ENCODE measurements at regions not wholly inside any gene's neighbourhood (a gene's known extent, or its start where the extent isn't known, plus 50 kb on each side); places are given as distances from the start of the nearest gene placed in this dataset.
"Not testable (repeated sequence)": the region's sequence is repeated elsewhere in the genome, so short reads cannot be mapped to it uniquely, and the experiment has no call there.

DNA sequence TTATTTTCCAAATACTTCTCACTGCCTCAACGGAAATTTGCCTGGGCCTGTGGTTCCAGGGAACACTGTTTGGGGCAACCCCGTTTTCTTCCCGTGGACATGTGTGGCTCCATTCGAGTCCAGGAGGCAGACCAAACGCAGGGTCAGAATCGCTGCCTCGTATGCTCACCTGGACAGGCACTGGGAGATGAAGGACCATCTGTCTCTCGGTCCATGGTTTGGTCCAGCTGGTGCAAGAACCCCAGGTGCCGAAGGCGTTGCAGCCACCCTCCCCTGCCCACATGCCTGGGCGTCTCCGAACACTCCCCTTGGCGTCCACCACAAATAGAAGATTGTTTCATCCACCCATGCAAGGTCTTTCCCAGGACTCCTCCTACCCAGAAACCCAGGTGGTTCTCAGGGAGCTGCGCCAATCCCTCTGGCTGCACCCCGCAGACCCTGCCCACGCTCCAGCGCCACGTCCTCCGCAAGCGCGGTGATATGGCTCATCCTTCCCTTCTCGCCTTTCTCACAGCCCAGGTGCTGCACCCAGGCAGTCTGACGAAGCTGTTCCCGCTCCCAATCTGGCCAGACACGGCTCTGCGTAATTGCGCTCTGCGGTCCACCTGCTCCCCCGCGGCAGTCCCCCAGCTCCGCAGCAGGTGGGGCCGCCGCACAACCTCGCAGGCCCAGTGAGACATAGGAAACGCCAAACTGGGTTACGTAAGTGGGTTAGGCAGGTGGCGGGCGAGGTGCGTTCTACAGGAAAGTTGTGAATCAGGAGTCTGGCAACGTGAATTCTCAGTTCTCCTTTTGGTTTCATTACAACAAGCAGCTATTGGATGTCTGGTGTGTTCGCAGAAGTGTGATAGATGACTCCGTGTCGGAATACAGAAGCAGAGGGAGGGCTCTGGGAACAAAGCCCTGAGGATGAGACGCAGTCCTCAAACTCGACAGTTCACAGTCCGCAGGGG is 146.2 kb upstream of the ECI2 start:
- DNase-seq, result no peak

GRCh38 chr6:4280707-4281106 is 145.3 kb upstream of the ECI2 start:
- DNase-seq, result no peak

GRCh38 chr6:4280031-4280430 is 144.7 kb upstream of the ECI2 start:
- DNase-seq, result no peak

- no peak for DNase-seq
Observed at GRCh38 chr6:4274382-4275082, 139.2 kb upstream of the ECI2 start.

DNA sequence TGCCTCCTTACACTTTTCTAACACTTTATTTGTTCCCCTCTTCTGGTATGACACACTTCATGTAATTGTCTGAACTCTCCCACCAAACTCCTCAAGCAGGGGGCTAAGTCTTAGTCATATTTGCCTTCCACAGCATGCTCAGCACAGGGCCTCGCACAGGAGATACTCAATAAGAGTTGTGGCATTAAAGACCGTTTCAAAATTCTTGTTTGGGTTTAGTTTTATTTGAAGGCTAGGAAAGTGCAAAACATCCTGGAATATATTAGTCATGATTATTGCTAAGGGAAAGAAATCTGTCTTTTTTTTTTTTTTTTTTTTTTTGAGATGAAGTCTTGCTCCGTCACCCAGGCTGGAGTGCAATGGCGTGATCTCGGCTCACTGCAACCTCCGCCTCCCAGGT is 137.6 kb upstream of the ECI2 start:
- no peak for DNase-seq

DNA sequence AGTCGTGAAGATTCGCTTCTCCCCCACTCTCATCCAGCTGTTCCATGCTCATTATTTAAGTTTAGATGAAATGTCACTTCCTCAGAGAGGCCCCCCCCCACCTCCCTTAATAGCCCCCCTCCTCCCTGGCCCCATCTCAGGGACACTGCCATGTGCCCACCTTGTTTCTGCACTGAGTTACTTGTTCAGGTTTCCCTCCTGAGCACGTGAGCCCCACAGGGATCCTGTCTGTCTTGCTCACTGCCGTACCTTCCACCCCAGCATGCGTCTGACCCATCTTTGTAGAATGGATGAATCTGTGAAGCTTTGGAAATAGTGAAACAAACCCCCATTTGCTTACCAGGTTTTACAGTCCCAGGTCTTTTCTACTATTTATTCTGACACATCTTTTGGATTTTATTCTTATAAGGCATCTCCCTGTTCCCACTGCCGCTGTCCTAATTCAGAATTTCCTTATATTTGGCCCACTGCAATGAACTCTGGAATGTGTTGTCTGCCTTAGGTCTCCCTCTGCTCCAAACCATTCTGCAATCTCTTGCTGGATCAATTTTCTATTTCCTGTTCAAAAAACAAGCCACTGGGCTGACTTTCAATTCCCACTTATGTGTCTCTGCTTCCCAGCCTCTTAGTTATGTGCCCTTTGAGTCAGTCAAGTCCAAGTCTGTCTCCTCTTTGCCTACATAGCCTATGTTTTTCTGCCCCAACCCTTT is 136.5 kb upstream of the ECI2 start:
- DNase-seq, result peak; percentile 31

- peak; percentile 50 for DNase-seq
Observed at GRCh38 chr6:4270776-4271175, 135.4 kb upstream of the ECI2 start.

GRCh38 chr6:4270001-4270400 is 134.6 kb upstream of the ECI2 start:
- DNase-seq, result no peak

- no peak for DNase-seq
Observed at GRCh38 chr6:4268171-4268570, 132.8 kb upstream of the ECI2 start.

DNA sequence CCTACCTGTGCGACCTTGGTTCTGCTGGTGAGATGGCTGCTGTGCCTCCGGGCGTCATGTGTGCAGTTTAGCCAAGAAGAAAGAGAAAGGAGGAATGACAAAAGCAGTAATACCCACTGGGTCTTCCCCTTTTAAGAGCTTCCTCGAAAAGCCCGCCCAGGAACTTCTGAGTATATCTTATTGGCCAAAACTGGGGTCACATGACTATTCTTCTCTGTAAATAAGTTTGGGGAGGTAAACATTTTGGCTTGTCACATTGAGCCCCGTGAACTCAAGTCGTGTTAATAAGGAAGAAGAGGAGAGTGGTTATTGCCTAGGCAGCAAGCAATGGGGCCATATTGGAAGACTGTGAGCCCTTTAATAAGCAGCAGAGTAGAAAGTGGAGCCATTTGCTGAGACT is 130.4 kb upstream of the ECI2 start:
- DNase-seq, result no peak

DNA sequence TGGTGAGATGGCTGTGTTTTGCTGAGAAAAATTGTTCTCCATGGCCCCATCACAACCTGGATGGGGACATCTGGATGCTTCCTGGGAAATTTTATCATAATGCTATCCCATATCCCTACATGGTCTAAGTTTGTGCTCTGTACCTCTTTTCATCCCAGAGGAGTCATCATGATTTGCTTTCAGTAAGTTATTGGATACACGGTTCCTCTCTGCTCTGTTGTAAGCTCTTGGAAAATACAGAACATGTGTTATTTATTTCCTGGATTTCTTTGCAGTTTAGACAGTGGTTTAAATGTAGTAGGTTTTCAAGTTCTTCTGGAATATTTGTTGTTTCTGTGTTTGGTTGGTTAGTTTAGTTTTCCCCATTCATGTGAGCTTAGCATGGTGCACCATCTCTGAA is 129.2 kb upstream of the ECI2 start:
- peak; percentile 15 for DNase-seq

DNA sequence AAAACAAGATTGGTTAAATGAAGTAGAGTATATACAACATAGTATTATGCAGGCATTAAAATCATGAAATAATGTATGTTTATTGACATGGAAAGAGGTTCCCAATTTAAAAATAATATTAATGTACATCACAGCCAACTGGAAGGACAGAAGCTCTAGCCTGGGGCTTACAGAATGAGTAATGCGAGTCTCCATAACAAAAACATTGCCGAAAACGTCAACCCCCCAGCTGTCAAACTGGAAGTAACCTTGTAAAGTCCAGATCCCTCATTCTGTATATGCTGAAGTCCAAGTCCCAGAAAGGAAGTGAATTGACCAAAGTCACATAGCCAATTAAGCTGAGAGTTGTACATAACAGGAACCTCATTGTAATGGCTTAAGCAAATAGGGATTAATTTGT is 128.7 kb upstream of the ECI2 start:
- DNase-seq, result no peak

DNA sequence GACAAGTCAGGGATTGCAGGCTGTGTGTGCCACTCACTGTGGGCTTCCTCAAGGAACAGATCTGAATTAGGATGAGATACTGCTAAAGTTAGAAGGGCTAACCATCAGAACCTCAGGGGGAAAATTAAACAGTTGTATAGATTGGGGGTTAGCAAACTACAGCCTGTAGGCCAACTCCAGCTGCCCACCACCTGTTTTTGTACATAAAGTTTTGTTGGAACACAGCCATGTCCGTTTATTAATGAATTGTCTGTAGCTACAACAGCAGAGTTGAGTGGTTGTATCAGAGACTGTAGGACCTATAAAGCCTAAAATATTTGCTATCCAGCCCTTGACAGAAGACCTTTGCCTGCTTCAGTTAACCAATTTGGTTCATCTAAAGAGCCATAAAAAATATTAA is 127.2 kb upstream of the ECI2 start:
- no peak for DNase-seq

DNA sequence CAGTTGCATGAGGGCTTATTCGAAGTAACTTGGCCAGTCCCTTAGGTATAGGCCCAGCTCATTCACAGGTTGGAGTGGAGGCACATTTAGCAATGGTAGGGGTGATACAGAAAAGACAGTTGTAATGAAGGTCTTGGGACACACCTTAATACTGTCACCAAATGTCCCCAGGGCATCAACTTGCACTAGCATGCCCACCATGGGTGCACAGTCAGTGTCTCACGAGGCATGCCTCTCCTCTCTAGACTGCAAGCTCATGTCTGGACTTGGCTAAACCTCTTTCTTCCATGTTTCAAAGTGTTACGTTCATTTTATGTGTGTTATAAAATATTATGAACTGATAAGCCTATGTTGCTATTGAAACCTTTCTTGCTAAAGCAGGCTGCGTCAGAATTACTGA is 124.0 kb upstream of the ECI2 start:
- DNase-seq, result no peak

DNA sequence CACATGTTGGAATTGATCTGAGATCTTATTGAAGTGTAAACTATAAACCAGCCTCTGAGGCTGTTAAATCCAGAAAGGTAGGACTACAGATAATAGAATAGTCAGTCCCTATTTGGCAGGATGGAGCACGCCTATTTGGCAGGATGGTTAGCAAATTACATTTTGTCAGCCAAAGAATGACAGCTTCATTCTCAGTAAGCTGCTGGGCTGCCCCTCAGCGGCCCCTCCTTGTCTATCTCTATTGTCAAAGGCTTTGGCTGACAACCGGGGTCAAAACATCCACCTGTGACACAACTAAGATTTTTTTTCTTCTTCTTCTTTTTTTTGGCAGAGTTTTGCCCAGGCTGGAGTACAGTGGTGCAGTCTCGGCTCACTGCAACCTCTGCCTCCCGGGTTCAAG is 123.4 kb upstream of the ECI2 start:
- no peak for DNase-seq

- no peak for DNase-seq
Observed at GRCh38 chr6:4256969-4257368, 121.6 kb upstream of the ECI2 start.

DNA sequence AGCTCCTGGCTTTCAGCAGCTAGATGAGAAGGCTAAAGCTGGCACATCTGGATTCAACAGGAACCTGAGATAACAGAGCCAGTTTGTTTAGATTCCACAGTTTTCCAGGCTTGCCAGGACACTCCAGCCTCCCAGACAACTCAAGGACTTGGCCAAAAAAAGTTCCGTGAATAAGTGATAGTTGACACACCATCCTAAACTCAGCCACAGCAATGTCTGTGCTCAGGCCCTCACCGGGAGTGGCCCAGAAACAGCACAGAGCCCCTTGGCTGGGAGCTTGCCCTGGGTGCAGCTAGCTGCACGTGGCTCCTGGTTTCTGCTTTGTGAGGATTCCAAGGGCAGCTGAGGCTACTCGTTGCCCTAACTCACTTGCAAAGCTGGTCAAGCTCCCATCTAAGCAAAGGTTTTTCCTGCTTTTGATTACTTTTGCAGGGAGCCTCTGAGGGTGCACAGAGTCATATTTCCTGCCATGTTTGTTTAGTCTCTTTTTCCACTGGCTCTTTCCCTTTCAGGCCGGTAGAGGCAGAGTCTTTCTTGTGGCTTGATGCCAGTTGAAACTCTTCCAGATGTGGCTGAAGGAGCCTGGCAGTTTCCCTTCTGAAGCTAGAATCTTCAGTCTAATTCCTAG is 118.3 kb upstream of the ECI2 start:
- peak; percentile 77 for DNase-seq

- DNase-seq, result not testable (repeated sequence)
Observed at GRCh38 chr6:4252445-4252844, 117.1 kb upstream of the ECI2 start.

GRCh38 chr6:4250645-4251044 is 115.3 kb upstream of the ECI2 start:
- DNase-seq, result no peak

DNA sequence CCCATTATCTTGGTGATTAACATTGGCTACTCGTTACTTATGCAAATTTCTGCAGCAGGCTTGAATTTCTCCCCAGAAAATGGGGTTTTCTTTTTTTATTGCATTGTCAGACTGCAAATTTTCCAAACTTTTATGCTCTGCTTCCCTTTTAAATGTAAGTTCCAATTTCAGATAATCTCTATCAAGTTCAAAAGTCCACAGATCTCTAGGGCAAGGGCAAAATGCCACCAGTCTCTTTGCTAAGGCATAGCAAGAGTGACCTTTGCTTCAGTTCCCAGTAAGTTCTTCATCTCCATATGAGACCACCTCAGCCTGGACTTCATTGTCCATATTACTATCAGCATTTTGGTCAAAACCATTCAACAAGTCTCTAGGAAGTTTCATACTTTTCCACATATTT is 108.5 kb upstream of the ECI2 start:
- not testable (repeated sequence) for DNase-seq

DNA sequence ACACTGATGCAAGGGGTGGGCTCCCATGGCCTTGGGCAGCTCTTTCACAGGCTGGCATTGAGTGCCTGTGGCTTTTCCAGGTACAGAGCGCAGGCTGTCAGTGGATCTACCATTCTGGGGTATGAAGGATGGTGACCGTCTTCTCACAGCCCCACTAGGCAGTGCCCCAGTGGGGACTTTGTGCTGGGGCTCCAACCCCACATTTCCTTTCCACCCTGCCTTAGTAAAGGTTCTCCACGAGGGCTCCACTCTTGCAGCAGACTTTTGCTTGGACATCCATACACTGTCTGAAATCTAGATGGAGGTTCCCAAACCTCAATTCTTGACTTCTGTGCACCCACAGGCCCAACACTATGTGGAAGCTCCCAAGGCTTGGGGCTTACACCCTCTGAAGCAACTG is 107.9 kb upstream of the ECI2 start:
- DNase-seq, result no peak

DNA sequence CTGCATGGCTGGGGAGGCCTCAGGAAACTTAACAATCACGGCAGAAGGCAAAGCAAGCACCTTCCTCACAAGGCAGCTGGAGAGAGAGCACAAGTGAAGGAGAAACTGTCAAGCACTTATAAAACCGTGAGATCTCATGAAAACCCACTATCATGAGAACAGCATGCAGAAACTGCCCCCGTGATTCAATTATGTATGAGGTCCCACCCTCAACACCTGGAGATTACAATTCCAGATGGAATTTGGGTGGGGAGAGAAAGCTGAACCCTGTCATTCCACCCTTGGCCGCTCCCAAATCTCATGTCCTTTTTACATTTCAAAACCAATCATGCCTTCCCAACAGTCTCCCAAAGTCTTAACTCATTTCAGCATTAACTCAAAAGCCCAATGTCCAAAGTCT is 107.2 kb upstream of the ECI2 start:
- DNase-seq, result no peak

- DNase-seq, result no peak
Observed at GRCh38 chr6:4240148-4240547, 104.8 kb upstream of the ECI2 start.

All from hindlimb muscle (tissue), 1 donor.